Keratinocyte (primary cell): ENCODE measurements at regions not wholly inside any gene's neighbourhood (a gene's known extent, or its start where the extent isn't known, plus 50 kb on each side); places are given as distances from the start of the nearest gene placed in this dataset.

ENCODE experiments used
- DNase-seq: peaks from one replicate; pipeline ENCODE4 v3.0.0-alpha.2; 2011; ENCODE audit warnings: low read depth, missing footprints, low spot score
- FAIRE-seq: peaks from 2 replicates; lab custom pipeline; 2011; peaks lifted over from hg19 to GRCh38; lab: Jason Lieb, UNC
- H2AFZ ChIP-seq: 2 replicates; pipeline ENCODE4 v1.6.0; 2012; ENCODE audit warnings: low read length, control low read depth, inconsistent platforms; ENCODE audit not compliant: control insufficient read depth
- H3K27ac ChIP-seq: 2 replicates; pipeline ENCODE4 v1.5.1; 2011; ENCODE audit warnings: low read length; ENCODE audit not compliant: control insufficient read depth, insufficient read depth
- H3K27me3 ChIP-seq: 3 replicates; pipeline ENCODE4 v1.6.0; 2011; ENCODE audit warnings: low read length; ENCODE audit not compliant: control insufficient read depth, insufficient read depth; ENCODE audit errors: extremely low read depth
- H3K36me3 ChIP-seq, 2 experiments: 2 replicates in 1 of 2; 3 replicates in 1 of 2; pipeline ENCODE4 v1.5.1; 2011; ENCODE audit warnings: low read length in 2 of 2, mild to moderate bottlenecking in 1 of 2; ENCODE audit not compliant: control insufficient read depth in 2 of 2, insufficient read depth in 2 of 2; ENCODE audit errors: extremely low read depth in 1 of 2
- H3K4me1 ChIP-seq: 3 replicates; pipeline ENCODE4 v1.5.1; 2011; ENCODE audit warnings: low read length; ENCODE audit not compliant: control insufficient read depth, insufficient read depth; ENCODE audit errors: extremely low read depth
- H3K4me2 ChIP-seq: 3 replicates; pipeline ENCODE4 v1.6.0; 2011; ENCODE audit warnings: low read depth, low read length; ENCODE audit not compliant: control insufficient read depth, insufficient read depth; ENCODE audit errors: extremely low read depth
- H3K4me3 ChIP-seq, 3 experiments: fragments of 200-600 bp in 1 of 3; sonication (generic) in 1 of 3; 2 replicates in 2 of 3; 3 replicates in 1 of 3; pipeline ENCODE4 v1.5.1; 2011 to 2016; ENCODE audit warnings: low read length in 3 of 3, mild to moderate bottlenecking in 3 of 3, control low read depth in 2 of 3, inconsistent platforms in 1 of 3, low read depth in 1 of 3, mixed read lengths in 1 of 3, mixed run types in 1 of 3, moderate library complexity in 1 of 3; ENCODE audit not compliant: control insufficient read depth in 2 of 3, insufficient read depth in 2 of 3; ENCODE audit errors: extremely low read depth in 1 of 3
- H3K79me2 ChIP-seq: 2 replicates; pipeline ENCODE4 v1.6.0; 2012; ENCODE audit warnings: low read length; ENCODE audit not compliant: control insufficient read depth, insufficient read depth
- H3K9ac ChIP-seq: 3 replicates; pipeline ENCODE4 v1.6.0; 2011; ENCODE audit warnings: low read length; ENCODE audit not compliant: control insufficient read depth, insufficient read depth; ENCODE audit errors: extremely low read depth
- H3K9me1 ChIP-seq: 3 replicates; pipeline ENCODE4 v1.6.0; 2011; ENCODE audit warnings: low read length; ENCODE audit not compliant: control insufficient read depth, insufficient read depth; ENCODE audit errors: extremely low read depth
- H3K9me3 ChIP-seq: 2 replicates; pipeline ENCODE4 v1.5.1; 2012; ENCODE audit warnings: low read depth, low read length; ENCODE audit not compliant: control insufficient read depth
- H4K20me1 ChIP-seq: 3 replicates; pipeline ENCODE4 v1.6.0; 2011; ENCODE audit warnings: low read length; ENCODE audit not compliant: control insufficient read depth, insufficient read depth; ENCODE audit errors: extremely low read depth
- CTCF ChIP-seq, 3 experiments: IDR thresholded peaks in 1 of 3; conservative IDR thresholded peaks in 1 of 3; optimal IDR thresholded peaks in 1 of 3; 2 replicates in 2 of 3; 3 replicates in 1 of 3; pipeline versions ENCODE3 to v1.5.1; 2011; ENCODE audit warnings: low read length in 3 of 3, mild to moderate bottlenecking in 3 of 3, moderate library complexity in 2 of 3, control low read depth in 1 of 3, inconsistent platforms in 1 of 3; ENCODE audit not compliant: insufficient read depth in 2 of 3; ENCODE audit errors: extremely low read depth in 1 of 3
- EZH2 ChIP-seq: IDR thresholded peaks from one replicate; pipeline ENCODE4 v1.6.1; 2012; ENCODE audit warnings: inconsistent platforms, mild to moderate bottlenecking, low read length, moderate library complexity
- dilution Hi-C: fragments of 300-500 bp; cut with MboI; formaldehyde crosslinking; loops from one replicate; pipeline ENCODE4 v1.7.0; 2020; ENCODE audit warnings: low sequenced_read_pairs; ENCODE audit not compliant: extremely low pct_ligation_motif_present

GRCh38 chr3:164752812-164753211, 325.5 kb downstream of the SI start:
- no peak for DNase-seq
- no peak overlapping the region for H3K9ac ChIP-seq
- no peaks in the 10 kb centered on the region for H3K36me3 ChIP-seq
- H2AFZ ChIP-seq: no peak overlapping the region
- no peaks in the 10 kb centered on the region for H4K20me1 ChIP-seq
- H3K9me3 ChIP-seq: no peaks in the 10 kb centered on the region
- no peak overlapping the region for H3K4me3 ChIP-seq
- H3K27me3 ChIP-seq: no peaks in the 10 kb centered on the region
- H3K79me2 ChIP-seq: no peaks in the 10 kb centered on the region
- H3K27ac ChIP-seq: no peak overlapping the region
- no peak overlapping the region for H3K4me2 ChIP-seq
- H3K4me1 ChIP-seq: no peaks in the 10 kb centered on the region
- no peaks in the 10 kb centered on the region for H3K9me1 ChIP-seq
- TF ChIP-seq EZH2: no peak
- no peak for TF ChIP-seq CTCF (optimal IDR thresholded peaks at IDR 0.05 in 1 of 3, IDR thresholded peaks at IDR 0.05 in 1 of 3, conservative IDR thresholded peaks at IDR 0.05 in 1 of 3; ENCODE audit: extremely low read depth in 1 of 3, insufficient read depth in 2 of 3, low read length in 3 of 3)
- dilution Hi-C loops: no loop called here
- FAIRE-seq: no peak

- H3K9me3 ChIP-seq: no peaks in the 10 kb centered on the region
- H4K20me1 ChIP-seq: no peaks in the 10 kb centered on the region
- no peaks in the 10 kb centered on the region for H3K27me3 ChIP-seq
- DNase-seq: no peak
- no peaks in the 10 kb centered on the region for H3K79me2 ChIP-seq
- no peak overlapping the region for H3K4me3 ChIP-seq
- no peak for TF ChIP-seq CTCF (optimal IDR thresholded peaks at IDR 0.05 in 1 of 3, IDR thresholded peaks at IDR 0.05 in 1 of 3, conservative IDR thresholded peaks at IDR 0.05 in 1 of 3; ENCODE audit: extremely low read depth in 1 of 3, insufficient read depth in 2 of 3, low read length in 3 of 3)
- H3K9me1 ChIP-seq: no peaks in the 10 kb centered on the region
- no peak overlapping the region for H2AFZ ChIP-seq
- dilution Hi-C loops: no loop called here
- no peaks in the 10 kb centered on the region for H3K36me3 ChIP-seq
- H3K4me1 ChIP-seq: no peaks in the 10 kb centered on the region
- H3K4me2 ChIP-seq: no peak overlapping the region
- H3K9ac ChIP-seq: no peak overlapping the region
- H3K27ac ChIP-seq: no peak overlapping the region
- no peak for FAIRE-seq
Observed at GRCh38 chr3:164748626-164749025, 329.7 kb downstream of the SI start.
